GM12873 (cell line): ENCODE measurements at regions not wholly inside any gene's neighbourhood (a gene's known extent, or its start where the extent isn't known, plus 50 kb on each side); places are given as distances from the start of the nearest gene placed in this dataset.

Source experiments
- TF ChIP-seq, protein P1 (sequence below): IDR thresholded peaks from 2 replicates; pipeline ENCODE4 v1.5.1; 2012; ENCODE audit warnings: low read depth, mild to moderate bottlenecking, moderate library complexity, low read length, control low read depth; ENCODE audit not compliant: insufficient read depth; ENCODE audit errors: missing control alignments

DNA sequence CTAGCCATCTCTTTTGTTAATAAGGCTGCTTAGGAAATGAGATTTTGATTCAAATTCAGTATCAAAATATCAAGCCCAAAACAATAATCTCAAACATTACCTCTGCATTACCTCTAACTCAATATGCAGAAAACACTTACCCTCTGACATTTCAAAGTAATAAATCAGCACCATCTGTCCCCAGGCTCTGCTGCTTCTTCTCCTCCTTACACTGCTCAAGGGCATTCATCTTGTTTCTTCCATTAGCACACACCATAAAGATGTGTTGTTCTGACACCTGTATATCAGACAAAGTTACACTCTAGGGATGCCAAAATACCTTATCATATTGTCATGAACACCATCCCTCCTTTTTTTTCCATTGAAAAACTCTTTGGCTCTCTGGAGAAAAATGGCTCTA lies 1630.3 kb downstream of the RPA4 start:
- TF ChIP-seq, protein P1, sequence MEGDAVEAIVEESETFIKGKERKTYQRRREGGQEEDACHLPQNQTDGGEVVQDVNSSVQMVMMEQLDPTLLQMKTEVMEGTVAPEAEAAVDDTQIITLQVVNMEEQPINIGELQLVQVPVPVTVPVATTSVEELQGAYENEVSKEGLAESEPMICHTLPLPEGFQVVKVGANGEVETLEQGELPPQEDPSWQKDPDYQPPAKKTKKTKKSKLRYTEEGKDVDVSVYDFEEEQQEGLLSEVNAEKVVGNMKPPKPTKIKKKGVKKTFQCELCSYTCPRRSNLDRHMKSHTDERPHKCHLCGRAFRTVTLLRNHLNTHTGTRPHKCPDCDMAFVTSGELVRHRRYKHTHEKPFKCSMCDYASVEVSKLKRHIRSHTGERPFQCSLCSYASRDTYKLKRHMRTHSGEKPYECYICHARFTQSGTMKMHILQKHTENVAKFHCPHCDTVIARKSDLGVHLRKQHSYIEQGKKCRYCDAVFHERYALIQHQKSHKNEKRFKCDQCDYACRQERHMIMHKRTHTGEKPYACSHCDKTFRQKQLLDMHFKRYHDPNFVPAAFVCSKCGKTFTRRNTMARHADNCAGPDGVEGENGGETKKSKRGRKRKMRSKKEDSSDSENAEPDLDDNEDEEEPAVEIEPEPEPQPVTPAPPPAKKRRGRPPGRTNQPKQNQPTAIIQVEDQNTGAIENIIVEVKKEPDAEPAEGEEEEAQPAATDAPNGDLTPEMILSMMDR: no peak

DNA sequence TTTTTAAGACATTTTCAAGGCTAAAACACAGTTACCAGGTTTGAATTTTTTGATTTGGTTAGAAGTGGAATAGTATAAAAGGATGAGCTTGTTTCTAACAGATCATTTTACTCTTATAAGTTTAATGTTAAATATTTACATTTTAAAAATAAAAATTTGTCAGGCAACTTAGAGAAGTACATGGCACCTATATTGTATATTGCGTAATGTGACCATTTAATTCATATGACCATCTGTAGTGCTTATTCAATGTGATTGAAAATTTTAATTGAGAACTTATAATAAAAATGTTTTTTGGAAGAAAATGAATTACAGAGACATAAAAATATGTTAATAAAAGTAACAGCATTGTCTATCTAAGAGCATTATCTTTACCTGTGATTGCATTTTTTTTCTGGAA lies 1632.4 kb downstream of the RPA4 start:
- TF ChIP-seq, protein P1: no peak

DNA sequence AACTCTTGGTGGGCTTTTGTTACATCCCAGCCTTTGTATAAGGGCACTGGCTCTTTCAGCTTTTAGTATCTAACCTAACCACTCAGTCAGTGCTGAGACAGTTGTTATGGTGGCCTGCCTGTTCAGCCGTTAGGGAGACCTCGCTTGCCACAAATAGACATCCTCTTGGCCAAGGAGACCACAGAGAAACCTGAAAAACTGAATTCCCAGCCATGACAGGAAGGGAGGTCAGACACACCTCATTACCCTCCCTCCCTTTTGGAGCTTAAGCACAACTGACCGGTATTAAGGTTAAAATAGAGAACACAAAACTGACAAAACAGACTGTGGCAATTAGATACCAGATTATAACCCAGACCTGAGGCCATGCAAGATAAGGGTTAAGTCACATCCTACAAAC lies 1639.3 kb downstream of the RPA4 start:
- TF ChIP-seq, protein P1: no peak

DNA sequence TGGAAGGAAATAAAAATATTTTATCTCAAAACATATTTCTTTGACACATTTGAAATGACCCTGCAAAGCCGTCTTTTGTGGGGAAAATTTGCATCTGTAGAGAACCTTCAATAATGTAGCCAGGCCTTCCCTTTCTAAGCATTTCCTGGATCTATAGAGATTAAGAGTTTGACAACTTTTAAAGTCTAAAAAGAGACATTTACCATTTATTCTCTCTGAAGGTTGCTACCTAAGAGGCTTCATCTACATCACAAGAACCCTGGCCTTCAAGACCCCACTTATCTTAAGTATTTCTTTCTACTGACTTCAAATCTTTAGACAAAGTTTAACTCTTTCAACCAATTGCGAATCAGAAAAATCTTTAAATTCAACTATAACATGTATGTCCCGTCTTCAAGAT lies 1639.8 kb downstream of the RPA4 start:
- TF ChIP-seq, protein P1: no peak

DNA sequence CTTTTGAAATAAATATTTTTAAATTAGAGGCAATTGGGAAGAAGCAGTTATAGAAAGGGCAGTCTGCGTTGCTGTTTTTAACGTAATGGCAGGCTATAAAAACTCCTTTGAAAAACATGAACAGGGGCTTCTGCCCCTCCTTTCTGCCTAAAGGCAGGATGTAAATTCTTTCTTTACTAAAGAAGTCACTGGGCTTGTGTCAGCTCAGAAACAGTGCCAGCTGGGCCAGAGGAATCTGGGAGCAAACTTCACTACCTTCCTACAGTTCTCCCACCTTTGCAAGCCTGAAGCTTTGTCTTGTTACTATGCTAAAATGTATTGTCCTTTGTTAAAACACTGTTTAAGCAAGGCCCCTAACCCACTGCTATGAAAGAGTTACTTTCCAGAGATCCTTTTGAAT lies 1664.8 kb downstream of the RPA4 start:
- TF ChIP-seq, protein P1: no peak

DNA sequence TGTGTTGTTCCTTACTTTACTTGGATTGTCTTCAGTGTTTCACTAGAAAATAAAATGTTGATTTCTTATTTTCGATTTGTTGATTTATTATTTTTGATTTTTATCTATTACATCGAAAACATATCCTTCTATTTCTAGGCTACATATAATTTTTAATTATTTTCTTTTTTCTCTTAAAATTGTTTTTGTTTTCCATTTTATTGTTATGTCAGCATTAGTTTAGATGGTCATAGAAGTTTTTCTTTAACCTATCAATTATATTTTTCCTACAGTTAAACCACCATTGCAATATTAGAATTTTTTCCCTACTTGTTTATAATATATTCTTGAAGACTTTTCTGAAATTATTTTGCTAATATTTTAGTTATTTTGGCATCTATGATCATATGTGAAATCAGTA lies 1685.1 kb downstream of the RPA4 start:
- TF ChIP-seq, protein P1: no peak

DNA sequence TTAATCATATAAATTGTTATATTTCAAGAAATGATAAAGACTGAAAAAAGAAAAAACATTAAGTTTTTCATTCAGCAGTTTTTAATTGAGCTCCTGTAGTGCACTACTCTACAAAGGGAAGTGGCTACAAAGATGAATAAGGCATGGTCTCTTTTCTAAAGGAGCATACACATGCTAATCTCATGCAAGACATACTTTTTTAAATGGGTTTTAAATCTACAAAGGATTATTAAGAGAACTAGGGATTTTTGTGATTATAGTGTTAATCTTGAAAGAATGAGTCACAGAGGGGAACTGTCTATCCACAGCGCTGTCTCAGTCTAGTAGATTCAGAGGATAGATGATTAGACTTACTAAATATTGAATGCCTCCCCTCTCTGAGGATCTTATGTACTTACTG lies 1722.2 kb downstream of the RPA4 start:
- TF ChIP-seq, protein P1: no peak
